Epithelial cell of esophagus (primary cell): ENCODE measurements at regions not wholly inside any gene's neighbourhood (a gene's known extent, or its start where the extent isn't known, plus 50 kb on each side); places are given as distances from the start of the nearest gene placed in this dataset.

Experiments used
- DNase-seq: peaks from one replicate; pipeline ENCODE4 v3.0.0; 2010; ENCODE audit warnings: low read depth
- H3K4me3 ChIP-seq: 2 replicates; pipeline ENCODE4 v1.5.1; 2011; ENCODE audit warnings: mild to moderate bottlenecking, low read length, control low read depth
- TF ChIP-seq, protein P1 (sequence below): IDR thresholded peaks from 2 replicates; pipeline ENCODE4 v1.5.1; 2011; ENCODE audit warnings: low read depth, mild to moderate bottlenecking, low read length, control low read depth, inconsistent platforms; ENCODE audit not compliant: insufficient read depth; ENCODE audit errors: missing control alignments

DNA sequence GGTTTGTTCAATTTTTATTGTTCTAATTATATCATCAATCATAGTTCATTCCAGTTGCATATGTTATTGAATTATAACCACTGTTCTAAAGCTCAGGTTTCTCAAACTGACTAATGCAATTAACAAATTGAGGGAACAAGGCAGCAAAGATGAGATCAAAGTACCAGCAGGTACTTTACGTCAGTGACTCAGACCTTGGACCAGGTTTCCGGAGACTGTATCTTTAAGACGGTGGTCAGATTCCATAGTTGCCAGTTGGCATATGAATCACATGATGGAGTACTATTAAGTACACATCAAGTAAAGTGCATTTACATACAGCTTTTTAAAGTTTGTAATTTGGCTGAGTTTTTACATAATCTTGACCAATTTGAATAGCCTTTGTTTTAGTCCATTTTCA lies 583.6 kb upstream of the ROBO2 start:
- DNase-seq = peak; percentile 5
- TF ChIP-seq, protein P1, sequence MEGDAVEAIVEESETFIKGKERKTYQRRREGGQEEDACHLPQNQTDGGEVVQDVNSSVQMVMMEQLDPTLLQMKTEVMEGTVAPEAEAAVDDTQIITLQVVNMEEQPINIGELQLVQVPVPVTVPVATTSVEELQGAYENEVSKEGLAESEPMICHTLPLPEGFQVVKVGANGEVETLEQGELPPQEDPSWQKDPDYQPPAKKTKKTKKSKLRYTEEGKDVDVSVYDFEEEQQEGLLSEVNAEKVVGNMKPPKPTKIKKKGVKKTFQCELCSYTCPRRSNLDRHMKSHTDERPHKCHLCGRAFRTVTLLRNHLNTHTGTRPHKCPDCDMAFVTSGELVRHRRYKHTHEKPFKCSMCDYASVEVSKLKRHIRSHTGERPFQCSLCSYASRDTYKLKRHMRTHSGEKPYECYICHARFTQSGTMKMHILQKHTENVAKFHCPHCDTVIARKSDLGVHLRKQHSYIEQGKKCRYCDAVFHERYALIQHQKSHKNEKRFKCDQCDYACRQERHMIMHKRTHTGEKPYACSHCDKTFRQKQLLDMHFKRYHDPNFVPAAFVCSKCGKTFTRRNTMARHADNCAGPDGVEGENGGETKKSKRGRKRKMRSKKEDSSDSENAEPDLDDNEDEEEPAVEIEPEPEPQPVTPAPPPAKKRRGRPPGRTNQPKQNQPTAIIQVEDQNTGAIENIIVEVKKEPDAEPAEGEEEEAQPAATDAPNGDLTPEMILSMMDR = no peak
- H3K4me3 ChIP-seq = no peak overlapping the region

DNA sequence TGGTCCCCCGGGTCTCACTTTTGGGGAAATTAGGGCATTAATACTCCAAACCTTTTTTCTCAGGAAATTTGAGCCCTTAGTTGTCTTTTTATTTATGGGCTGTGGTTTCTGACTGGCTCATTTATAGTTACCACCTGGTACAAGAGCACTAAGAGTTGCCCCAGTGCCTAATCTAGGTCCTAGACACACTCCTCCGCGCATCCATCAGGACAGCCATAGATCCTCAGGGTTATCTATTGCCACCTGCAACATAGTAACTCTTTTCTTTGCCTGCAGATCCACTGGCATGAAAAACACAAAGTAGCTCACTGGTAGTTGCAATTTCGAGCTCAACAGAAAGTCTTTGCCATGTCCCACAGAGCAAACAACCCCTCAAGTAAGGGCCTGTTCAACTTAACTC lies 576.4 kb upstream of the ROBO2 start:
- TF ChIP-seq, protein P1 = no peak
- no peak for DNase-seq

DNA sequence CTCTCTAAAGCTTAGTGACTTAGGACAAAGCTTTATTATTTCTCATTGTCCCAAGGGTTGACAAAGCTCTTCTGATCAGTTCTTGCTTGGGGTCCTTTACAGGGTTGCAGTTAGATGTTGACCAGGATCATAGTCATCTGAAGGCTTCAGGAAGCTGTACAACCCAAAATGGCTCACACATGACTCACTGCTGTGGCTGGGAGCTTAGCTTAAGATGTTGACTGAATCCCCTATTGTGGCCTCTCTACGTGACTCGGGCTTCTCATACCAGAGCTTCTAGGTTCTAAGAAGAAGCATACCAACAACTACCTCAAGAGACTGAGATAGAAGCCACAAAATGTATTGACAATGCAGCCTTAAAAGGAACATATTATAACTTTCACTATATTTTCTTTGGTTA lies 569.6 kb upstream of the ROBO2 start:
- no peak overlapping the region for H3K4me3 ChIP-seq
- peak; percentile 60 for DNase-seq
- TF ChIP-seq, protein P1 = no peak

More for the DNA sequence above, 576.4 kb upstream of the ROBO2 start:
- no peak overlapping the region for H3K4me3 ChIP-seq

DNA sequence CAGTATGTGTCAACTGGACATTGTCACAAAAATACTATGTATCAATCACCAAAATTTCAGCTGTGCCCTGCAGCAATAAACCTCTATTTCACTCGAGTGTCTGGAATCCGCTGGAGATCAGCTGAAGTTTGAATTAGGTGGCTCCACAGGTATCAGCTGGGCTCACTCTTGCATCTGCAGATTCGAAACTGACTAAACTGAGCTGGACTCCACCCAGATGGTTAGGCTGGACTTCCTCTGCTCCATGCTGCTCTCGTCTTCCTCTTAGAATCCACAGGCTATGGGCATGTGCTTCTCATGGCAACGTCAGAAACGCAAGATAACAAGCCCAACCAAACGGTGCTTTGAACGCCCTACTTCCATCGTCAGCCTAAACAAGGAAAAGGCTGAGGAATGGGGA lies 565.3 kb upstream of the ROBO2 start:
- TF ChIP-seq, protein P1 = no peak
- DNase-seq = no peak

DNA sequence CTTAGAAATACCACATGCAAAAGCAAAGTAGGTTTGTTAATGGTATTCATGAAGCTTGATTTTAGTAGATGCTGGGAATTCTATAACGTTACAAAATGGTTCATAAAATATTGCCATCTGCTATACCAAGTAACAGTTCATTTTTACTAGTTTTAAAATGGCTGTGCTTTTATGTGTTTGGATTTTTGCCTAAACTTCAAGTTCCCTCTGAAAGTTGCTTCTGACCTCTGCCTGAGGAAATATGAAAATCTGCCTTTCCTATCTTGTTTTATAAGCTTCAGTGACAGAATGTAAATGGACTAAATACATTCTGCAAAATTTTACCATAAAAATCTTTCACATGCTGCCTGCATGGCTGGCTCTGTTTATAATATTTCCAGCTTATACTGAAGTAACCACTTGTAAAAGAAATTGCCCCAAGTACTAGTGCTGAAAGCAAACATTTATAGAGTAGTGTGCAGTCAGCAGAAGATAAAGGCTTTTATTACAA lies 560.7 kb upstream of the ROBO2 start:
- H3K4me3 ChIP-seq = no peak overlapping the region
- TF ChIP-seq, protein P1 = no peak
- DNase-seq = no peak

More for the DNA sequence above, 565.3 kb upstream of the ROBO2 start:
- H3K4me3 ChIP-seq = no peak overlapping the region

DNA sequence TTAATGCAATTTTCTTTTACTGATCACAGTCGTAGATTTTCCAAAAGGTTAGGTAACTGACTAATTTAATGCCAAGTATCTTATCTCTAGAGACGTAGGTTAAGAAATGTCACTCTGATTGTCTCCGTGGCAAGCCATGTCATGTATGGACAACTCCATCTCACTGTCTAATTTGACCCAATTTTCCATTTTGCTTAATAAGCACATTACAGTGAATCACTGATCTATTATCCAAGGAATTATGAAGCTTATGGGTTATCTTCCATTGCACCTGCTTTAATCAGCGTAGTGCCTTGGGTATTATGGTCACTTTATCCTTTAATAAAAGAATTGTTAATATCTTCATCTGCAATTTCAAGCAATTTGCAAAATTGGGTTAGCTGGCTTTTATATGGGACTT lies 557.4 kb upstream of the ROBO2 start:
- TF ChIP-seq, protein P1 = no peak
- DNase-seq = no peak
- no peak overlapping the region for H3K4me3 ChIP-seq

DNA sequence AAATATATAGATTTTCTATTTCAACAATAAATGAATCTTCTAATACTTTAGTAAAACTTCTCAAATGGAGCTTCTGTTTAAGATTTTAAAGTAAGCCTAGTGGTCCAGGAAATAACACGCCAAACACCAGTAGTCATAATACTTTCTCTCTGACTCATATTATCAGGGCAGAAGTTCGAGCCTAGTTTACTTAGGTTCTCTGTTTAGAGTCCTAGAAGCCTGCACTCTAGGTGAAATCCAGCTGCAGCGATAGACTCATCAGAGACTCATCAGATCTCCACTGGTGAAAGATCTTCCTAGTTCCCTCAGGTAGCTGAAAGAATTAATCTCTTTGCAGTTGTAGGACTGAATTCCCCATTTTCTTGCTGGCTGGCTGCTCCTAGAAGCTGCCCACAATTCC lies 552.5 kb upstream of the ROBO2 start:
- DNase-seq = peak; percentile 41
- TF ChIP-seq, protein P1 = no peak
- no peak overlapping the region for H3K4me3 ChIP-seq
